Transverse colon (tissue), 4 donors: ENCODE measurements at regions not wholly inside any gene's neighbourhood (a gene's known extent, or its start where the extent isn't known, plus 50 kb on each side); places are given as distances from the start of the nearest gene placed in this dataset.

ENCODE experiments used
- DNase-seq: peaks from one replicate; pipeline ENCODE4 v3.0.0-alpha.2; 2019
- H3K27ac ChIP-seq, 4 donors: fragments of 200-600 bp; sonication (generic); 2 replicates each; pipeline ENCODE4 v1.5.1; 2016 to 2018; ENCODE audit warnings: inconsistent platforms in 4 of 4
- H3K27me3 ChIP-seq: fragments of 200-600 bp; sonication (generic); 2 replicates; pipeline ENCODE4 v1.5.1; 2017; ENCODE audit warnings: inconsistent platforms
- H3K36me3 ChIP-seq, 4 donors: fragments of 200-600 bp; sonication (generic); 2 replicates each; pipeline ENCODE4 v1.5.1; 2017 to 2019; ENCODE audit warnings: inconsistent platforms in 4 of 4
- H3K4me1 ChIP-seq, 4 donors: fragments of 200-600 bp; sonication (generic); 2 replicates each; pipeline ENCODE4 v1.5.1; 2017 to 2020; ENCODE audit warnings: inconsistent platforms in 4 of 4
- H3K4me3 ChIP-seq, 4 donors: fragments of 200-600 bp; sonication (generic); 1 replicate in 1 of 4; 2 replicates in 3 of 4; pipeline versions ENCODE4 v1.5.1 to v1.6.1; 2017 to 2019; ENCODE audit warnings: inconsistent platforms in 4 of 4
- H3K9me3 ChIP-seq, 2 donors: fragments of 200-600 bp; sonication (generic); 2 replicates each; pipeline ENCODE4 v1.5.1; 2017 to 2019; ENCODE audit warnings: inconsistent platforms in 2 of 2
- EP300 ChIP-seq: sonication (generic); formaldehyde crosslinking; IDR thresholded peaks from one replicate; pipeline ENCODE4 v1.6.1; 2017; ENCODE audit warnings: antibody characterized with exemption, low read depth
- POLR2A ChIP-seq: fragments of 450-650 bp; IDR thresholded peaks from one replicate; pipeline ENCODE4 v1.6.1; 2016; ENCODE audit warnings: antibody characterized with exemption, mild to moderate bottlenecking, moderate library complexity
- POLR2AphosphoS5 ChIP-seq, 3 donors: sonication (generic); formaldehyde crosslinking; IDR thresholded peaks; one replicate each; pipeline ENCODE4 v1.6.1; 2016; ENCODE audit warnings: antibody characterized with exemption in 3 of 3
- whole genome bisulfite sequencing, 2 donors: methylation state at CpG; one replicate each; pipeline ENCODE4 v1.1.5; 2018; ENCODE audit warnings: low coverage in 1 of 2; 5-methylcytosine and 5-hydroxymethylcytosine counted together
- in situ Hi-C, 4 donors: fragments of 200-750 bp; cut with MboI; loops; one replicate each; pipeline versions ENCODE4 v1.15.0 to v1.15.1; 2017; ENCODE audit warnings: low sequenced_read_pairs in 3 of 4, low pct_ligation_motif_present in 1 of 4, low pct_unique_long_range_greater_than_20kb in 1 of 4
- intact Hi-C: fragments of 100-400 bp; cut with DNase I; formaldehyde crosslinking; loops from one replicate; pipeline ENCODE4 v1.15.1; 2023; ENCODE audit warnings: low total_unique reads
- TF ChIP-seq, protein P1 (sequence below), 5 experiments: fragments of 200-600 bp in 3 of 5; fragments of 450-650 bp in 2 of 5; sonication (generic) in 3 of 5; IDR thresholded peaks; 1 replicate in 2 of 5; 2 replicates in 3 of 5; pipeline ENCODE4 v1.5.1; 2016 to 2017; ENCODE audit warnings: antibody characterized with exemption in 5 of 5, inconsistent platforms in 3 of 5, mild to moderate bottlenecking in 2 of 5, moderate library complexity in 1 of 5

- Histone ChIP-seq H3K4me3 (no peak overlapping the region), H3K9me3 (no peaks in the 10 kb centered on the region), H3K4me1 (no peaks in the 10 kb centered on the region), H3K27ac (no peak overlapping the region), H3K36me3 (no peaks in the 10 kb centered on the region), H3K27me3 (no peaks in the 10 kb centered on the region)
- intact Hi-C loops = no loop called here
- in situ Hi-C loops = no loop called here
- no peak for DNase-seq
- no peak for TF ChIP-seq POLR2A
- no peak for TF ChIP-seq EP300
- TF ChIP-seq, protein P1, sequence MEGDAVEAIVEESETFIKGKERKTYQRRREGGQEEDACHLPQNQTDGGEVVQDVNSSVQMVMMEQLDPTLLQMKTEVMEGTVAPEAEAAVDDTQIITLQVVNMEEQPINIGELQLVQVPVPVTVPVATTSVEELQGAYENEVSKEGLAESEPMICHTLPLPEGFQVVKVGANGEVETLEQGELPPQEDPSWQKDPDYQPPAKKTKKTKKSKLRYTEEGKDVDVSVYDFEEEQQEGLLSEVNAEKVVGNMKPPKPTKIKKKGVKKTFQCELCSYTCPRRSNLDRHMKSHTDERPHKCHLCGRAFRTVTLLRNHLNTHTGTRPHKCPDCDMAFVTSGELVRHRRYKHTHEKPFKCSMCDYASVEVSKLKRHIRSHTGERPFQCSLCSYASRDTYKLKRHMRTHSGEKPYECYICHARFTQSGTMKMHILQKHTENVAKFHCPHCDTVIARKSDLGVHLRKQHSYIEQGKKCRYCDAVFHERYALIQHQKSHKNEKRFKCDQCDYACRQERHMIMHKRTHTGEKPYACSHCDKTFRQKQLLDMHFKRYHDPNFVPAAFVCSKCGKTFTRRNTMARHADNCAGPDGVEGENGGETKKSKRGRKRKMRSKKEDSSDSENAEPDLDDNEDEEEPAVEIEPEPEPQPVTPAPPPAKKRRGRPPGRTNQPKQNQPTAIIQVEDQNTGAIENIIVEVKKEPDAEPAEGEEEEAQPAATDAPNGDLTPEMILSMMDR (IDR thresholded peaks at IDR 0.05) = no peak
- TF ChIP-seq POLR2AphosphoS5 (IDR thresholded peaks at IDR 0.05) = no peak
- WGBS, 2 donors = 83 to 86% methylated on average over 3 to 4 of the region's 4 CpGs
Observed at GRCh38 chr12:97250483-97250882, 212.1 kb upstream of the RMST start.

GRCh38 chr12:97257726-97258125 lies 204.9 kb upstream of the RMST start:
- H3K36me3 ChIP-seq = no peaks in the 10 kb centered on the region
- TF ChIP-seq EP300 = no peak
- TF ChIP-seq, protein P1 (IDR thresholded peaks at IDR 0.05) = no peak
- no peak for TF ChIP-seq POLR2A
- no peak for TF ChIP-seq POLR2AphosphoS5 (IDR thresholded peaks at IDR 0.05)
- intact Hi-C loops = no loop called here
- DNase-seq = no peak
- H3K27me3 ChIP-seq = no peaks in the 10 kb centered on the region
- WGBS, 2 donors = 64 to 100% methylated on average over 1 to 3 of the region's 3 CpGs
- in situ Hi-C loops = no loop called here
- no peak overlapping the region for H3K4me3 ChIP-seq
- no peak overlapping the region for H3K27ac ChIP-seq
- H3K4me1 ChIP-seq = no peaks in the 10 kb centered on the region
- H3K9me3 ChIP-seq = no peaks in the 10 kb centered on the region

DNA sequence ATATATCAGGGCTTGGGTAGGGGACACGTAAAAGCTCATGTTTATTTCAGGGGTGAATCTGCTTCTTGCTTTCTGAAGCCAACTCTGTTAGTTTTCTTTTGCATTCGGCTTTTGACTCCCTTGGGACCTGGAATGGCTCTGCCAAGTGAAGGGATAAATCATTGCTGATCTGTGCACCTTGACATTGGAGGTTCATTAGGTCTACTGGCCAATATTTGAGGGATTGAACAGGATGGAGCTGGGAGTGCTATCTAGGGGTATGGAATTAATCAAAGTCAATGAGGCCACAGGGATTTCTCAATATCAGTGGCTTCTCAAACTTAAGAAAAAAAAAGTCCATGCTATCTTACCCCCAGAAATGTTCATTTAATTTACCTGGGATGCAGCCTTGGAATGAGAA lies 203.5 kb upstream of the RMST start:
- H3K9me3 ChIP-seq = no peaks in the 10 kb centered on the region
- H3K27me3 ChIP-seq = no peaks in the 10 kb centered on the region
- H3K36me3 ChIP-seq = no peaks in the 10 kb centered on the region
- DNase-seq = no peak
- in situ Hi-C loops = no loop called here
- H3K4me3 ChIP-seq = no peak overlapping the region
- H3K27ac ChIP-seq = no peak overlapping the region
- intact Hi-C loops = no loop called here
- 64 to 67% methylated on average over 1 to 2 of the region's 2 CpGs for WGBS, 2 donors
- no peak for TF ChIP-seq EP300
- TF ChIP-seq, protein P1 (IDR thresholded peaks at IDR 0.05) = no peak
- no peak for TF ChIP-seq POLR2A
- no peaks in the 10 kb centered on the region for H3K4me1 ChIP-seq

- no peaks in the 10 kb centered on the region for H3K4me1 ChIP-seq
- H3K27me3 ChIP-seq = no peaks in the 10 kb centered on the region
- no peaks in the 10 kb centered on the region for H3K9me3 ChIP-seq
- intact Hi-C loops (no loop called here), in situ Hi-C loops (no loop called here)
- DNase-seq = no peak
- no peaks in the 10 kb centered on the region for H3K36me3 ChIP-seq
- 89 to 100% methylated on average over 1 to 9 of the region's 9 CpGs for WGBS, 2 donors
- no peak overlapping the region for H3K4me3 ChIP-seq
- no peak overlapping the region for H3K27ac ChIP-seq
- TF ChIP-seq EP300 (no peak), POLR2A (no peak), POLR2AphosphoS5 (IDR thresholded peaks at IDR 0.05) (no peak)
- TF ChIP-seq, protein P1 (IDR thresholded peaks at IDR 0.05) = no peak
Observed at GRCh38 chr12:97260786-97261185, 201.8 kb upstream of the RMST start.
